Effector CD4-positive, alpha-beta T cell (primary cell): ENCODE measurements at regions not wholly inside any gene's neighbourhood (a gene's known extent, or its start where the extent isn't known, plus 50 kb on each side); places are given as distances from the start of the nearest gene placed in this dataset.
"Not testable (repeated sequence)": the region's sequence is repeated elsewhere in the genome, so short reads cannot be mapped to it uniquely, and the experiment has no call there.

Experiments
- DNase-seq: peaks from one replicate; pipeline ENCODE4 v3.0.0-alpha.2; 2020

DNA sequence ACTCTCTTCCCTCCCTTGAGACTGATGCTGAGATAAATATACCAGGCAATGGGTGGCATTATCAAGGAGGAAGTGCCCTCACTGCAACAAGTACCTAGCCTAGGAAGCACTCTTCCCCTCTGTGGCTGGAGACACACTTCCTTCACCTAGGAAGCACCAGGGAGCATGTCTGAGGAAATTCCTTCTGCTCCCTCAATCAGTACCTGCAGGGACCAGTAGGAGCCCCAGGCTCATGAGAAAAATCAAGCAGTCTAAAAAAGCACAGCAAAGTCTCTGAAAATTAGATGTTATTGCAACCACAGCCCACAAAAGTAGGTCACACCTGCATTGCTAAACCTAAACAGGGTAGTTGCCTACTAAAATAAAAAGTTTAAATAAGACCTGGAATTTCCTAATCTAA lies 78.2 kb upstream of the TRPM1 start:
- no peak for DNase-seq

DNA sequence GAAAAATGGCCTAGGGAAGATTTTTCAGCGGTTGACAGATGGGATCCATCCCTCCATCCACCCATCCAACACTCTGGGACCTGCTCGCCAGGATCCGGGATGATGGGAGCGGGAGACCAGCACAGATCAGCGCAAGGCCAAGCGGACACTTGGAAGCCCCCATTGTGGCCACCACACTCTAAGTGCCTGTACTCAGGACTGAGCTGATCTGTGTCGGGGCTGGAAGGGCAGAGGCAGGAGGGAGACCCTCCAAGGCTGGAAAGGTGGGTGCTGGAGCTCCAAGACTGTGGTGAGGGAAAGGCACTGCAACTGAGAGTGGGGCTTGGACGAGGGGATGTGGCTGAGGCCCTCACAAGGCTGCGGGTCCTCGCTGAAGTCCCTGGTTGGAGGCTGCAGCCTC lies 91.8 kb upstream of the TRPM1 start:
- no peak for DNase-seq

DNA sequence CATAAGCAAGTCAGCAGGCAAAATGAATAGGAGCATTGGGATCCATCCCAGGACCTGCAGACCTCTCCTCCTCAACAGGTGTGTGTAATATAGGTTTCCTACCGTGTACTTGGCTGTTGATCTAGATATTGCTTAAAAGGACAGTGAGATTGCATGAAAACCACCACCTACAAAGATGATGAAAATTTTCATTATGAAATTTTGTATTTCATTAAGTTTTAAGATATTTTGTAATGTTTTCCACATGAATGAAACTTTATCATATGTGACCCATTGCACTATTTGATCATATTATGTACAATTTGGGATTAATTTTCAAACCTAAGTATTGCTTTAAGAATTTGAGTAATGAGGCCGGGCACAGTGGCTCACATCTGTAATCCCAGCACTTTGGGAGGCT lies 94.3 kb upstream of the TRPM1 start:
- no peak for DNase-seq

DNA sequence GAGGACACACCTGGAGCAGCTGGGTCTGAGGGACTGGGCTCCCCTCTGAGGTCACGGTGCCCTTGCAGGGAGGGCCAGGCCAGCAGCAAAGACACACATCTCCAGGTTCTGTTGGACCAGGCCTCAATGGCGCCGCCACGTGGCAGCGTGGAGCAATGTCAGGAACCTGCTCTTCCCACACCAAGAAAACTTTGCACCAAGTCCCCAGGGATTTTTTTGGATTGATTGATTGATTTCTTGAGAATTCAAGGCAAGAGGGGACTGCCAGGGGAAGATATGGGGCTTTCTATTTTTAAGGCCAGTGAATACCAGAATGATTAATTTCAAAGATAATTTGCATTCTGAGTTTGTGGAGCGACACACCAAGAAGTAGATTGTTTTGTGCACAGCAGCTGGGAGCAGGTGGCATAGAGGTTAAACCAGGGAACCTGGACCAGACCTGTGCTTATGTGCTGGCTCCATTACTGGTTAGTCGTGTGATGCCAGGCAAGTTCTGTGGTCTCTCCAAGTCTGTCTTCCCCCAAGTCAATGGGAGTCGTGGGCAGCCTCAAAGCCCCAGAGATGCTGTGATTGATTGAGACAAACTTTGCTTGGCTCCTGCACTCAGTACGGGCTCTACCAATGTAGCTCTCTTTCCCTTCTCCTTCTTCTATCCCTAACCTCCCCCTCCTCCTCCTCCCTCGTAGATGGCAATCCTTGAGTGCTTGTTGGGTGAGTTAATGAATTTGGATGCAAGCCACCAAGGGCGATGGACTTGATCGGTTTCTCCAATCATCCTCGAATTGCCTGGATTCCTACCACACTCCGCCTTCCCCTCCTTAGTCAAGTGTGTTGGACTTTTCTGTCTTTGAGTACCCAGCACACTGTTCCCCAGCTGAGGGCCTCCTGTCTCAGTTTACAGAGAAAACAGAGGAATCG lies 96.2 kb upstream of the TRPM1 start:
- DNase-seq: no peak

DNA sequence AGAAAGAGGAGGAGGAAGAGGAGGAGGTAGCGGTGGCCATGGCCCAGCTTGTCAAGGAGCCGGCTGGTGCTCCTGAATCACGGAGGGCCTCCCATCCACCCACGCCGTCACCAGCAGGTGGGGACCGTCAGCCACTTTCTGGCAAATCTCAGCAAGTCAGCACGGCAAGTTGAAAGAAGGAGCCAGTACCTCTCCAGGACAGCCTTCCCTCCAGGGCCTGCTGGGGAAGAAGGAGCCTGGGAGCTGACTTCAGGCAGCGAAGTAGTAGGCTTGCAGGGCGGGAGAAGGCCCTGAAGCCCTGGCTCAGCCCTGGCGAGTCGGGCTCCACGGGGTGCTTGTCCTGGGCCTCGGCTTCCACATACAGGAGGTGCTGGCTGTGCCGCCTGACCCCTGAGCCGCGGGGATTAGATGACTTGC lies 99.2 kb upstream of the TRPM1 start:
- peak; percentile 52 for DNase-seq

GRCh38 chr15:31202953-31203352 lies 101.4 kb upstream of the TRPM1 start:
- no peak for DNase-seq

DNA sequence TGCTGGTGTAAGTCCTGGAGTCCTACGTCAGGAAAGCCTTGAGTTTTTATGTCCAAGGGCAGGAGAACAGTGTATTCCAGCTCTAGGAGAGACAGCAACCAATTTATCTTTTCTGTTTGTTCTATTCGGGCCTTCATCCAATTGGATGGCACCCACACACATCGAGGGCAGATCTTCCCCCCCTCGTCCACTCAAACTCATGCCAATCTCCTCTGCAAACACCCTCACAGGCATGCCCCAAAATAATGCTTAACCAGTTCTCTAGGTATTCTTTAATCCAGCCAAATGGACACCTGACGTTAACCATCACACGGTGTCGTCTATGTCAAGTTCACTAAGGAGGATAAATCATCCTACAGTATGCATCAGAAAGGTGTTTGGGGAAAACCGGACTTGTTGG lies 102.5 kb upstream of the TRPM1 start:
- no peak for DNase-seq

GRCh38 chr15:31206386-31207181 lies 105.1 kb upstream of the TRPM1 start:
- no peak for DNase-seq

DNA sequence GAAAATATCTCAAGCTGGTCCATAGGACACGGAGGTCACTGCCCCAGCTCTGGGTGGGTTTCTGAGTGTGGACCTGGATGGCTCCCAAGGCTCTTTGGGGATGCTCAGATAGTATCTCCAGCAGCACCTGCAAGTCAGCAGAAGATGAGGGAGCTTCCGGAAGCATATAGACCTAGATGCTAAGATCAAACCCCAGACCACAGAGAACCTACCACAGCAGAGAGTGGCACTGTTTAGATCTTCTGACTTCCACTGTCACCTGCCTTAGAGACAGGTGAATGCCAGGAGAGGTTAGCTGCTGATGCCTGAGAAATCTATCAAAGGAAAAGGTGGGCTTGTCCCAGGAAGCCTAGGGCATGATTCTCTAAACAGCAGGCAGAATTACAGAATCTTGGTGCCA lies 105.7 kb upstream of the TRPM1 start:
- no peak for DNase-seq

DNA sequence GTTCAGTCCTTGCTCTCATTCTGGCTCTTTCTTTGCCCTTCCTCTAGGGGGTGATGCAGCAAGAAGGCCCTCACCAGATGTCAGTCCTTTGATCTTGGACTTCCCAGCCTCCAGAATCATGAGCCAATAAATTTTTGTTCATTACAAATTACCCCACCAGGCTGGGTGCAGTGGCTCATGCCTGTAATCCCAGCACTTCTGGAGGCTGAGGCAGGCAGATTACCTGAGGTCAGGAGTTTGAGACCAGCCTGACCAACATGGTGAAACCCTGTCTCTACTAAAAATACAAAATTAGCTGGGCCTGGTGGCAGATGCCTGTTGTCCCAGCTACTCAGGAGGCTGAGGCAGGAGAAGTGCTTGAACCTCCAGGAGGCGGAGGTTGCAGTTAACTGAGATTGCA lies 106.3 kb upstream of the TRPM1 start:
- DNase-seq: not testable (repeated sequence)

DNA sequence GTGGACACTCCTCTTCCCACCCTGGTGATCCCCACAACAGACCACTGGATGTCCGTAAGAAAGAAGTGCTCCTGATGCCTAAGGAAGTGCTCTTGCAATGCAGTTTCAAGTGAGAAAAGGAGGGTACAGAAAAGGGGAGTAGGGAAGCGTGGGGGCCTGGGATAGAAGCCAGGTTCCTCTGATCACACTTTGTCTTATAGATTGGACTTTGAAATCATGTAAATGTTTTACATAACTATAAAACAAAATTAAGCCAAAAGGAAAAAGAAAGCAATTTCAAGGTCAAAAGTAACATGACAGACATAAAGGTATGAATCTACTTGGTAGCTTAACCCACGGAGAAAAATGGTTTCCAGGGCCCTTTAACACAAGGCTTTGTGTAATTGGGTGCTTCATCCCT lies 107.3 kb upstream of the TRPM1 start:
- no peak for DNase-seq

DNA sequence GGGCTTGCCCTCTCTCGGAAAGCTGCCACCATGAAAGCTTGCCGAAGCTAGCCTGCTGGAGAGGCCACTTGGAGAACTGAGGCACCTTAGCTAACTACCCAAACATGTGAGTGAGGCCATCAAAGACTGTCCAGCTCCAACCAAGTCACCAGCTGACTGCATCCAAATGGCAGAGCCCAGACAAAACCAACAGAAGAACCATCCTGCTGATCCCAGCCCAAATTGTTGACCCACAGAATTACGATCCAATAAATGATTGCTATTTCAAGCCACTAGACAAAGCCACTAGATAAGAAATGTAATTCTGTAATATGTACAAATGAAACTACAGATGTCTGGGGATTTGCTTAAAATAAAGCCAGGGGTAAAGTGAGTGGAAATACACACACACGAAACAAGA lies 109.8 kb upstream of the TRPM1 start:
- no peak for DNase-seq

GRCh38 chr15:31212326-31213080 lies 111.0 kb upstream of the TRPM1 start:
- no peak for DNase-seq

DNA sequence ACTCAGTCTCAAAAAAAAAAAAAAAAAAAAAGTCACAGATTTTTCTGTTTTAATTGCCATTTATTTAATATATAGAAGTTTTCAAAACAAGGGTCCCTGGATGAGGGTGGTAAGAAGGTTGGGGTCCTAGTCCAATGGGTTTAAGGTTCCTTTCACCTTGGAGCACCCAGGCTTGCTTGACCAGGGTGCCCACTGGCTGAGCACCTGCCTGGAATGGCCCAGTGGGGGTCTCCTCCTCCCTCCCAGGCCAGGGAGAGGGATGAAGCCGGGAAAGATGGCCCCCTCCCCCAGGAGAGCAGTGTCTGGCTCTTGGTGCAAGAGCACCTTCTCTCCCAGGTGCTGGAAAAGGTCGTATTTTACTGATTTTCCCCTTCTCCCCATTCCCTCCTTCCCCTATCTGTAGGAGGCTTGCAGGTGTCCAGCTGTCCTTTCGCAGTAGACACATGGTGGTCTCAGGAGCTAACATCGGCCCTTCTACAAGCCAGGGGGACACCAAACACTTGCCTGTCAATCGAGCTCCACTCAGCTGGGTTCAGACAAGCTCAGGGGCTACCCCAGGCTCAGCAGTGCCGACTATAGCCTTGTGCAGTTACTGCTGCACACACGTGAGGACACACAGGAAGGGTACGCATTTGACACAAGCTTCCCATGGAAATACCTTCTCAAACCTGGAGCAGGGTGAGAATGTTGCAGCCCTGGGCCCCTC lies 112.3 kb upstream of the KLF13 start:
- no peak for DNase-seq

DNA sequence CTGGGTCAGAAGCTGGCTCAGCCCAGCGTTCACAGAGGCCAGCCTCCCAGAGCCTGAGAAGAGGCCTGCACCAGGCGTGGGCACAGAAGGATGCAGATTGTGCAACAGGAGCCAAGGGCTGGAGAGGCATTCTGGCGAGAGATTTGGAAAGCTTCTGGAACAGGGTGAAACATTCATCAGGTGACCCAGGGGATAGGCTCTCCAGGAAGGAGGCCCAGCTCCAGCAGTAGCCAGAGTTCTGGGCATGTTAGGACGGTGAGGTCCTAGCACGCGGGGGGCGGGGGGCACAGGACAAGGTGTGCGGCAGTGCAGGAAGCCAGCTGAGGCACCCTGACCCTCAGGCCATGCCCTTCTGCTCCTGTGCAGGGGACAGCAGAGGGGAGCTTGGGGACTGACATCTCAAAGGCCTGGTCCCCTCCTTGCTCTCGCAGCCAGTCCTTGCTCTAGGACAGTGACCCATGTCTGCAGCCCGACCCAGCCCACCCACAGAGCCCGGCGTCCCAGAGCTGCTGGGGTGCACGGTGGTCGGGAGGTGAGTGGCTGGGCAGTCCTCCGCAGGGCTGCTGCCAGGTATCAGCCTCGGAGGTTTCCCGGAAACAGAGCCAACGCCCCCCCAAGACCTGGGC lies 111.7 kb upstream of the KLF13 start:
- no peak for DNase-seq

GRCh38 chr15:31215490-31216214 lies 111.0 kb upstream of the KLF13 start:
- DNase-seq: peak; percentile 57

- peak; percentile 28 for DNase-seq
These were observed 110.3 kb upstream of the KLF13 start for GRCh38 chr15:31216215-31216911.

- no peak for DNase-seq
These were observed 109.6 kb upstream of the KLF13 start for GRCh38 chr15:31217067-31217466.

DNA sequence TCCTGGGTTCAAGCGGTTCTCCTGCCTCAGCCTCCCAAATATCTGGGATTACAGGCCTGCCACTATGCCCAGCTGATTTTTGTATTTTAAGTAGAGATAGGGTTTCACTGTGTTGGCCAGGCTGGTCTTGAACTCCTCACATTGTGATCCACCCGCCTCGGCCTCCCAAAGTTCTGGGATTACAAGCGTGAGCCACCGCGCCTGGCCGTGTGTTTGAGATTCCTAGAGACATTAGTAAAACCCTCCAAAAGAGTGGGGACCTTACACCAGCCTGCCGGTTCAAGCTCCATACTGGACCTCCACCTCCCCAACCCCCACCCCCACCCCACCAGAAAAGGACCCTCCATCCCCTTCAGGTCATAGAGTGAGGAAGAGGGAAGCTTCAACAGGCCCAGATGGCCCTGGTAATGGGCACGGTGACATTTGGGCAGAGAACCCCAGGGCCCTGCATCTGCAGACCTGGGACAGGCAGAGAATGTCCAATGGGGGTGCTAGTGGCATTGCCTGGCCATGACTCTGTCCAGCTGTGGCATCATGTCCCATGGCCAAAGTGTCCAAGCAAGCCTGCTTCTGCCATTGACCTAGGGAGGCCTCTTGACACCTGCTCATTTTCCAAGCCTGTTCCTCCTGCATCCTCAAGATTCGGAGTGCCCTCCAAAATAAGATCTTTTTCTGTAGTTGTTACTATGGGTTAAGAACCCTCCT lies 108.9 kb upstream of the KLF13 start:
- no peak for DNase-seq

GRCh38 chr15:31219221-31219620 lies 107.4 kb upstream of the KLF13 start:
- DNase-seq: no peak
